K562 (cell line): ENCODE measurements at regions not wholly inside any gene's neighbourhood (a gene's known extent, or its start where the extent isn't known, plus 50 kb on each side); places are given as distances from the start of the nearest gene placed in this dataset.
A peak's percentile ranks its signal among the peaks of the same experiment; 100 is the strongest.

ENCODE experiments used
- ATAC-seq: fragments of 200-7000 bp; cut with Tn5 transposase; 3 replicates; pipeline ENCODE4 v1.9.1; 2020; ENCODE audit warnings: moderate library complexity
- BruUV-seq: library from RNA; stranded (reverse); fragments of 400-500 nt; replicated peaks from 2 replicates; lab custom pipeline; 2021; lab: Mats Ljungman, UMichigan
- CTCF ChIA-PET: fragments of 300-600 bp; formaldehyde crosslinking; extraction: SDS; loops from one replicate; lab custom pipeline; 2021; ENCODE audit warnings: low intra/inter-chr PET ratio; lab: Yijun Ruan, JAX
- POLR2A ChIA-PET: fragments of 300-600, 350-650 bp; sonication (Branson Sonifier 250); formaldehyde crosslinking; extraction: SDS; loops from one replicate; lab custom pipeline; 2021; ENCODE audit warnings: antibody characterized with exemption, inconsistent platforms; lab: Yijun Ruan, JAX
- DNase-seq, 4 experiments: peaks; one replicate each; pipeline versions ENCODE4 v3.0.0 to v3.0.0-alpha.2; 2011 to 2018; ENCODE audit warnings: low spot score in 3 of 4, mixed read lengths in 3 of 4; ENCODE audit errors: extremely low read depth in 1 of 4
- FAIRE-seq: peaks from 2 replicates; lab custom pipeline; 2011; peaks lifted over from hg19 to GRCh38; lab: Jason Lieb, UNC
- H2AFZ ChIP-seq: 2 replicates; pipeline ENCODE4 v1.6.0; 2011; ENCODE audit warnings: low read depth, low read length, control low read depth, inconsistent platforms
- H3K27ac ChIP-seq: fragments of 200-600 bp; 3 replicates; pipeline ENCODE4 v1.8.0; 2011; ENCODE audit warnings: low read depth, mild to moderate bottlenecking, control low read depth, inconsistent platforms, low read length, moderate library complexity, mixed read lengths; ENCODE audit errors: extremely low read depth
- H3K27me3 ChIP-seq, 2 experiments: fragments of 300-600 bp in 1 of 2; 2 replicates in 1 of 2; 3 replicates in 1 of 2; pipeline versions ENCODE4 v1.6.0 to v1.8.0; 2011; ENCODE audit warnings: inconsistent platforms in 2 of 2, low read length in 2 of 2, mild to moderate bottlenecking in 1 of 2, mixed read lengths in 1 of 2, moderate library complexity in 1 of 2; ENCODE audit not compliant: control insufficient read depth in 2 of 2, insufficient read depth in 2 of 2
- H3K36me3 ChIP-seq: fragments of 300-600 bp; 3 replicates; pipeline ENCODE4 v1.8.0; 2011; ENCODE audit warnings: mild to moderate bottlenecking, low read length, inconsistent platforms; ENCODE audit not compliant: control insufficient read depth, insufficient read depth
- H3K4me1 ChIP-seq, 2 experiments: fragments of 200-600 bp in 1 of 2; replicated peaks in 1 of 2; 2 replicates in 1 of 2; 3 replicates in 1 of 2; pipeline versions ENCODE4 v1.5.1 to v1.8.0; 2011; ENCODE audit warnings: inconsistent platforms in 2 of 2, low read length in 2 of 2, mild to moderate bottlenecking in 1 of 2, mixed read lengths in 1 of 2, moderate library complexity in 1 of 2; ENCODE audit not compliant: control insufficient read depth in 2 of 2, insufficient read depth in 2 of 2
- H3K4me2 ChIP-seq: 2 replicates; pipeline ENCODE4 v1.6.1; 2011; ENCODE audit warnings: low read length, control low read depth, inconsistent platforms, mixed read lengths; ENCODE audit not compliant: insufficient read depth
- H3K4me3 ChIP-seq: fragments of 200-600 bp; sonication (generic), shearing (Covaris generic); 2 replicates; pipeline ENCODE4 v1.5.1; 2016; ENCODE audit warnings: control low read depth, inconsistent platforms
- H3K79me2 ChIP-seq: fragments of 200-600 bp; 3 replicates; pipeline ENCODE4 v1.8.0; 2011; ENCODE audit warnings: low read length, inconsistent platforms; ENCODE audit not compliant: control insufficient read depth, insufficient read depth
- H3K9ac ChIP-seq, 2 experiments: 2 replicates each; pipeline versions ENCODE4 v1.6.0 to v1.6.1; 2011; ENCODE audit warnings: low read depth in 2 of 2, low read length in 2 of 2, control low read depth in 1 of 2, inconsistent platforms in 1 of 2, mild to moderate bottlenecking in 1 of 2, mixed read lengths in 1 of 2; ENCODE audit not compliant: insufficient read depth in 1 of 2
- H3K9me1 ChIP-seq: one replicate; pipeline ENCODE4 v1.6.0; 2011; ENCODE audit warnings: inconsistent platforms, mild to moderate bottlenecking, low read length, moderate library complexity; ENCODE audit not compliant: control insufficient read depth, insufficient read depth
- H3K9me3 ChIP-seq: replicated peaks from 2 replicates; pipeline ENCODE4 v1.5.1; 2011; ENCODE audit warnings: low read depth, low read length, inconsistent platforms; ENCODE audit not compliant: control insufficient read depth, insufficient read depth
- H4K20me1 ChIP-seq: replicated peaks from 2 replicates; pipeline ENCODE4 v1.6.1; 2011; ENCODE audit warnings: low read length, inconsistent platforms, mixed read lengths; ENCODE audit not compliant: control insufficient read depth, insufficient read depth
- DEAF1 ChIP-seq: fragments of 450-650 bp; formaldehyde crosslinking; IDR thresholded peaks from 2 replicates; pipeline ENCODE4 v1.4.0; 2020; ENCODE audit warnings: mild to moderate bottlenecking, moderate library complexity
- FOXP4 ChIP-seq: sonication (generic); formaldehyde crosslinking; IDR thresholded peaks from 2 replicates; pipeline ENCODE4 v1.8.0; 2022; ENCODE audit warnings: mild to moderate bottlenecking, missing genetic modification reagents, borderline replicate concordance
- GABPA ChIP-seq: fragments of 200-800 bp; sonication (Bioruptor generic); conservative IDR thresholded peaks from 2 replicates; pipeline ENCODE4 v1.6.1; 2016; ENCODE audit warnings: low read depth, missing genetic modification characterization, missing compliant biosample characterization
- GATAD2A ChIP-seq: fragments of 450-650 bp; IDR thresholded peaks from 2 replicates; pipeline ENCODE4 v1.6.1; 2017
- HEY1 ChIP-seq: fragments of 250-450 bp; sonication (Bioruptor Pico); IDR thresholded peaks from 2 replicates; pipeline ENCODE4 v1.5.0; 2020; ENCODE audit warnings: mild to moderate bottlenecking, moderate library complexity, borderline replicate concordance
- KAT7 ChIP-seq: sonication (generic); formaldehyde crosslinking; IDR thresholded peaks from 2 replicates; pipeline ENCODE4 v1.8.0; 2022; ENCODE audit warnings: missing genetic modification reagents, mild to moderate bottlenecking, borderline replicate concordance
- MCM2 ChIP-seq: fragments of 450-650 bp; IDR thresholded peaks from 2 replicates; pipeline ENCODE4 v1.6.1; 2017; ENCODE audit warnings: low read depth, mild to moderate bottlenecking
- MEF2A ChIP-seq: IDR thresholded peaks from 2 replicates; pipeline ENCODE4 v1.6.1; 2011; ENCODE audit warnings: low read depth, mild to moderate bottlenecking, low read length, moderate library complexity; ENCODE audit not compliant: control insufficient read depth
- PRPF4 ChIP-seq: fragments of 200-400 bp; formaldehyde crosslinking; IDR thresholded peaks from one replicate; pipeline ENCODE4 v1.6.1; 2017; ENCODE audit warnings: low read length, low read depth, mild to moderate bottlenecking; ENCODE audit not compliant: insufficient read depth, poor library complexity, severe bottlenecking
- TCF3 ChIP-seq: sonication (generic); formaldehyde crosslinking; IDR thresholded peaks from 2 replicates; pipeline ENCODE4 v1.4.0; 2020; ENCODE audit warnings: mild to moderate bottlenecking, missing genetic modification reagents
- U2AF2 ChIP-seq: fragments of 200-400 bp; formaldehyde crosslinking; optimal IDR thresholded peaks from 2 replicates; pipeline ENCODE3; 2017; ENCODE audit warnings: low read depth, mild to moderate bottlenecking, low read length
- ZBTB8A ChIP-seq: fragments of 450-650 bp; IDR thresholded peaks from 2 replicates; pipeline ENCODE4 v1.6.1; 2018; ENCODE audit warnings: mild to moderate bottlenecking, moderate library complexity; ENCODE audit not compliant: partially characterized antibody
- ZNF280A ChIP-seq: fragments of 450-650 bp; IDR thresholded peaks from 2 replicates; pipeline ENCODE4 v1.6.1; 2018; ENCODE audit warnings: mild to moderate bottlenecking, low read depth; ENCODE audit not compliant: partially characterized antibody
- ZNF584 ChIP-seq: fragments of 200-800 bp; sonication (Bioruptor generic); IDR thresholded peaks from 2 replicates; pipeline ENCODE4 v1.6.1; 2016; ENCODE audit warnings: low read depth, mild to moderate bottlenecking, missing genetic modification characterization, missing compliant biosample characterization
- WGBS: fragments of 100-300 bp; shearing (Covaris generic); methylation state at CpG from one replicate; pipeline ENCODE4 v1.1.6; 2016; ENCODE audit warnings: low coverage, mixed read lengths; ENCODE audit not compliant: insufficient coverage; ENCODE audit errors: missing lambda C conversion rate; 5-methylcytosine and 5-hydroxymethylcytosine counted together
- in situ Hi-C: fragments of 300-500 bp; cut with MboI; formaldehyde crosslinking; loops from 4 replicates; pipeline ENCODE4 v1.15.0; 2018; ENCODE audit warnings: inconsistent platforms, mixed read lengths
- intact Hi-C: fragments of 100-400 bp; cut with micrococcal nuclease; formaldehyde crosslinking; loops from 2 replicates; pipeline ENCODE4 v1.14.2; 2022

- no peak overlapping the region for H3K27ac ChIP-seq
- H3K4me2 ChIP-seq, result no peak overlapping the region
- H3K27me3 ChIP-seq, result peaks cover 0 to 2% of the 10 kb centered on the region in 2 experiments; a peak in 1 of 5 replicates
- no TSS peak for BruUV-seq
- H3K9ac ChIP-seq, result no peak overlapping the region
- ChIA-PET POLR2A (no interaction called here), CTCF (no interaction called here)
- in situ Hi-C loops, result no loop called here
- H3K4me1 ChIP-seq, result no peaks in the 10 kb centered on the region
- ATAC-seq (no peak), FAIRE-seq (no peak), DNase-seq (no peak)
- H3K9me3 ChIP-seq, result no peaks in the 10 kb centered on the region
- intact Hi-C loops, result no loop called here
- H3K4me3 ChIP-seq, result no peak overlapping the region
- H3K79me2 ChIP-seq, result no peaks in the 10 kb centered on the region
- 14% methylated on average over 4 of the region's 4 CpGs for WGBS
- H4K20me1 ChIP-seq, result no peaks in the 10 kb centered on the region
- H3K36me3 ChIP-seq, result no peaks in the 10 kb centered on the region
- TF ChIP-seq GABPA (tag) (no peak), HEY1 (CRISPR knock-in tag) (no peak), GATAD2A (no peak), PRPF4 (no peak), TCF3 (CRISPR knock-in tag) (no peak), FOXP4 (no peak), MEF2A (no peak), ZNF584 (CRISPR knock-in tag) (no peak), ZNF280A (no peak), U2AF2 (no peak), ZBTB8A (no peak), KAT7 (CRISPR knock-in tag) (no peak), DEAF1 (no peak), MCM2 (no peak)
- TF ChIP-seq, all 486 proteins: peak for 0
- Histone ChIP-seq H2AFZ (peak overlapping the region; percentile 59; the same call in 1 of the 2 replicates), H3K9me1 (no peaks in the 10 kb centered on the region)
Measured at GRCh38 chr5:109258755-109259154, 151.0 kb downstream of the PJA2 start.
